GM19395 (cell line): ENCODE measurements at regions not wholly inside any gene's neighbourhood (a gene's known extent, or its start where the extent isn't known, plus 50 kb on each side); places are given as distances from the start of the nearest gene placed in this dataset.
"Not testable (repeated sequence)": the region's sequence is repeated elsewhere in the genome, so short reads cannot be mapped to it uniquely, and the experiment has no call there.

Source experiments
- ATAC-seq: cut with Tn5 transposase; IDR thresholded peaks from one replicate; pipeline ENCODE4 v1.9.1; 2021; ENCODE audit warnings: mild to moderate bottlenecking, moderate library complexity; ENCODE audit not compliant: unreplicated experiment

DNA sequence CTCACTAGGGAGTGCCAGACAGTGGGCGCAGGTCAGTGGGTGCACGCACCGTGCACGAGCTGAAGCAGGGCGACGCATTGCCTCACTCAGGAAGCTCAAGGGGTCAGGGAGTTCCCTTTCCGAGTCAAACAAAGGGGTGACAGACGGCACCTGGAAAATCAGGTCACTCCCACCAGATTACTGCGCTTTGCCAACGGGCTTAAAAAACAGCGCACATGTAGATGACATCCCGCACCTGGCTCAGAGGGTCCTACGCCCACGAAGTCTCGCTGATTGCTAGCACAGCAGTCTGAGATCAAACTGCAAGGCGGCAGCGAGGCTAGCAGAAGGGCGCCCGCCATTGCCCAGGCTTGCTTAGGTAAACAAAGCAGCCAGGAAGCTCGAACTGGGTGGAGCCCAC is 428.5 kb upstream of the SLC39A10 start:
- not testable (repeated sequence) for ATAC-seq

DNA sequence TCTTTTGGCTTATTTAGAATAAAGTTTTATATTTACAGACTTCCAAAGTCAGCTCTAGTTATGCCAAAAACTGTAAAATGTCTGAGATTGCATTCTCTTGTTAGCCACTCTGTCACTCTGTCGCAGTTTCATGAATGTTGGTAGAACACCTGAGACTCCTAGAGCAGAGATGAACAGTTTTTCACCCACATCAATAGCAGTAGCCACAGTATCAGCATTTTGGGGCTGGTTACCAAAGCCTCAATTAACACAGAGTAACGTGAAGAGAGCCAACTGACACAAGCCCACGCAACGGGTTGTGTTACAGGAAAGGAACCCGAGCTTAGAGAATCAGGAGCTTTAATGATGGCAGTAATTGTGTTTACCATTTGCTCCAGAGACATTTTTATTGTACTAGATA is 443.0 kb upstream of the SLC39A10 start:
- no peak for ATAC-seq

- ATAC-seq: no peak
Measured at GRCh38 chr2:195212586-195212985, 444.4 kb upstream of the SLC39A10 start.

GRCh38 chr2:195202163-195202845 is 454.7 kb upstream of the SLC39A10 start:
- ATAC-seq: no peak

DNA sequence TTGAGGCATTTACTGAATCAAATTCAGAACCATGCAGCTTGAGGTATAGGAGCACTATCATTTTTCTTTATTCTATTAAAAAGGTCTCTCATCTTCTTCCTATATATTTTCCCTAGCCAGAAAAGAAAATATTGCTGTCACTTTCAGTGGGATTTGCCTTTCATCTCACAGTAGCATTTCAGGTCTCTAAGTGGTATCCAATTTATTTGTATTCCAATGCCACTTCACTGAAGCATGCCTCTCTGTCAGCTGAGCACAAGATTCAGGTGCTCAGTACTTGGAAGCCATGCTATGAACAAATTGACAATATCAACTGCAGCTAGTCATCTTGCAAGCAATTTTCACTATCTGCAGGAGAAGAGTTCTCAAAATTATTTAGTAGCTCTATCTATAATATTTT is 457.2 kb upstream of the SLC39A10 start:
- no peak for ATAC-seq

DNA sequence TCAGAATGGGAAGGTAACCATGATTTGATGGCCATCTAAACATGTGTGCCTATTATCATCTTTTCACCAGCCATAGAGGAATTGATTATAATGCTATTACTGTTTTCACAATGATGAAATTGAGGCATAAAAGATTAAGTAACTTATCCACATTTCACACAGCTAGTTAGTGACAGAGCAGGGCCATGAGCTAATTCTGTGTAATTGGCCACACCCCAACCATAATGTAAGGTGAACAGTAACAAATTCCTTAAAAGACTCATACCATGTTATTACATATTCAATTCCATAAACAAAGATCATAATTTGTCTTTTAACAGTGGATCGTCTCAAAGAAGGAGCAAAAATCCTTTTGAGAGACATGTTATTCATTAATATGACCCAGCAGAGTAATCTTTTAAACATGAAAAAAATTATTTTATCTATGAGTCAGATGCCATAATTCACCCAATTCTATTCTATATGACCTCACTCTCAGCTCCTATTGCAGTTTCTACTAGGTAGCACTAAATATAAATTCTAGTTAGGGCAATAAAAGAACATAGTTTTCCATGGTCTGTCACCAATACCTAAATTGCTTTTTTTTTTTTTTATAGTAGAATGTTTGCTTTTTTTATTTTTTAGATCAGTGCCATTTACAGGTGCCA is 475.8 kb upstream of the SLC39A10 start:
- ATAC-seq: no peak

DNA sequence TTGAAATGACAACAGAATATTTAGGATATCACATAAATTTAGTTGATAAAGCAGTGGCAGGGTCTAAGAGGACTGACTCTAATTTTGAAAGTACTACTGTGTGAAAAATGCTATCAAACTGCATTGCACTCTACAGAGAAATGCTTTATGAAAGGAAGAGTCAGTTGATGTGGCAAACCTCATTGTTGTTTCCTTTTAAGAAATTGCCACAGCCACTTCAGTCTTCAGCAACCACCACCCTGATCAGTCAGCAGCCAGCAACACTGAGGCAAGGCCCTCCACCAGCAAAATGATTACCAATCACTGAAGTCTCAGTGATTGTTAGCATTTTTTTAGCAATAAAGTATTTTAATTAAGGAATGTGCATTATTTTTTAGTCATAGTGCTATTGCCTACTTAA is 488.7 kb upstream of the SLC39A10 start:
- no peak for ATAC-seq

GRCh38 chr2:195164930-195165329 is 492.1 kb upstream of the SLC39A10 start:
- ATAC-seq: no peak

GRCh38 chr2:195162918-195163317 is 494.1 kb upstream of the SLC39A10 start:
- no peak for ATAC-seq

DNA sequence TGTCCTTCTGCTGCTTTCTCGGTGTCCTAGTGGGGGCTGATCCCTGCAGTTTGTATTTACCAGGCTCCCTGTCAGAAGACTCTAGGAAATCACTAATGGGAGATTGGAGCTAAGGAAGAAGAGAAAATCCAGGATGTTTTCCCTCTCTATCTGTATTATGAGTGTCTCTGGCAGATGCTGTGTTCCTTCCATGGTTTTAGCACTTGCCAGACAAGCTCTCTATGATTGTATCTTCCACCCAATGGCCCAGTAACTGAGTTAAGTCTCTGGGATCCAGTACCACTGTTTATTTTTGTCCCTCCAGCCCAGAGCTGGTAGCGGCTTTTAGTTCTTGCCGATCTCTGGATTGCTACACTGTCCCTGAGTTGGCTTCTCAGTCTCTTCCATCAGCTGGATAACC is 494.8 kb upstream of the SLC39A10 start:
- no peak for ATAC-seq

- no peak for ATAC-seq
Measured at GRCh38 chr2:195160963-195161362, 496.1 kb upstream of the SLC39A10 start.

GRCh38 chr2:195151711-195152110 is 505.3 kb upstream of the SLC39A10 start:
- no peak for ATAC-seq

DNA sequence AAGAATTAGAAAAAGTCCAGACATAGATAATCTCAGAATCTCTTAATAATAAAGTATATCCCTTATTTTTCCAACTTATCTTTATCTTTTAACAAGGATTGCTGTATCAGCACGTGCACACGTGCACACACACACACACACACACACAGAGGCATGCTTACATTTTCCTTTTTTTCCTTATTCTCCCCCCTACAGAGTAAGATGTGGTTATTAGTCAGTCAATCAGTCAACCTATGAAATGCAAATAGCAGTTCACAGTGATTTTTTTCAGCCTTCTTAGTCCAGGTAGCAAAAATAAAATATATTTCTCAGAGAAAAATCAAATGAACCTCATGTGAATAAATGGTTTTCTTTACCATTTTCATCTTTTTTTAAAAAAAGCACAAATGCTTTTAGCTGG is 506.2 kb upstream of the SLC39A10 start:
- ATAC-seq: no peak

DNA sequence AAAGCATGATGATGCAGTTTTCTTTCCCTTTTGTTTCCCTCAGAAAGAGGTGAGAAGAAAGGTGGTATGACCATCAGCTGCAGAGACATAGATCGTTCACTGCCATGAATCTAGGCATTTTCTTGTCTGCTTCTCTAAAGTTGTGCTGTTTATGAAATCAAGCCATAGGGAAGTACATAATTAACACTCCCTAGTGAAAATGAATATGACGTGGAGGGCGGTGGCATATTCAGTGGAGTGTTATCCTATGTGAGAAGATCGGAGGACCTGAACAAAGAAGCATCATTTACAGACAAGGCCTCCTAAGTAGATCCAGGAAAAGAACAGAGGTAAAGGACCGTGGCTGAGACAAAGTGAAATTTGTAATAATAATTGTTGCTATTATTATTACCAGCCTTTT is 509.0 kb upstream of the SLC39A10 start:
- ATAC-seq: no peak

DNA sequence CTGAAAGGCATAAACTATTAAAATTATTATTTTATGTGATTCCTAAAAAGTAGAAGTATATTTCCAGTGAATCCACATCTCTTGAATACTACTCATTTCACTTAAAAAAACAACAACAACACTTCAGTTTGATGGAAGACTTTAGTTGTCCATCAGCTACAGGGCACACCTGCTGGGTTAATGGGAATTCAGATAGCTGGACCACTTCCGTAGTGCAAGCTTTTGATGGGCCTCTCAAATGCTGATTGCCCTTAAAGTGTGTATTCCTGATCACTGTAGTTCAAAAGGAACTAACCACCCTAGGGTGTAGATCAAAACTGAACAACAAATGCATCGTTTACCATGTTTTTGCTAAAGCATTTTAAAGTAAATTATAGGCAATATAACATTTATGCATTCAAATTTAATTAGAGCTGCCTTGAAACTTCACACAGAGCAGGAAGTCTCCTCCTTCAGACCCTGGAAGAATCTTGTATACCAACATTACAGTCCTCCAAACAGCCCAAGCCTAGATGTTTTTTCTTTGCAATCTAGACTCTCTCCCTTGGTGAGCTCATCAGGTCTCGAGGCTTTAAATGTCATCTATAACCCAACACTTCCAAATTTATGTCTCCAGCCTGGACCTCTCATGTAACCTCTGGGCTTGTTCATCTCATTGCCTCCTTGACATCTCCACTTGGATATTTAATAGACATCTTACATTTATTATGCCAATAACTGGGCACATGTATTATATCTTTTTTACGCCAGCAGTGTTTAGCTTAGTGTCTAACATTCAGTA is 510.1 kb upstream of the SLC39A10 start:
- no peak for ATAC-seq

GRCh38 chr2:195138435-195138834 is 518.6 kb upstream of the SLC39A10 start:
- ATAC-seq: no peak

- not testable (repeated sequence) for ATAC-seq
Measured at GRCh38 chr2:195125889-195126288, 531.1 kb upstream of the SLC39A10 start.

- no peak for ATAC-seq
Measured at GRCh38 chr2:195124391-195125079, 532.5 kb upstream of the SLC39A10 start.

DNA sequence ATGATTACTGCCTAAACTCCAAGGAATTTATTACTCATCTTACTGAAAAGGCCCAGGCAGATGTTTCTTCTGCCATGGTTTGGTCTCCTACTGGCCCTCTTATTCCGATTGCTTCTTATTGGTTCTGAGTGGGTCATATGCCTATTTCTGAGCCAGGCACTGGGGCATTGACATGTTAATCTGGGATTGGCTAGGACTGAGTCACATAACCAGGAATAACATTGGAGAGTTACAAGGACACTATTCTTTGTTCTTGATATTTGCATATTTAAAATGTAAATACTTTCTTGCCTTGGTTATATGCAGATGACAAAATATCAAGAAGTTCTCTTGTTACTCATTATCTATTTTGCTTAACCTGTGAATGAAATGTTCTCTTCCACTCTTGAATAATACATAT is 534.4 kb upstream of the SLC39A10 start:
- no peak for ATAC-seq

- ATAC-seq: no peak
Measured at GRCh38 chr2:195121341-195121740, 535.7 kb upstream of the SLC39A10 start.

- no peak for ATAC-seq
Measured at GRCh38 chr2:195119231-195119630, 537.8 kb upstream of the SLC39A10 start.
